SK-N-SH (cell line): ENCODE measurements at regions not wholly inside any gene's neighbourhood (a gene's known extent, or its start where the extent isn't known, plus 50 kb on each side); places are given as distances from the start of the nearest gene placed in this dataset.

ENCODE experiments used
- CTCF ChIA-PET: fragments of 300-600, 350-600 bp; formaldehyde crosslinking; extraction: SDS; loops from one replicate; lab custom pipeline; 2021; lab: Yijun Ruan, JAX
- POLR2A ChIA-PET: fragments of 350-600 bp; sonication (Branson Sonifier 250); formaldehyde crosslinking; extraction: SDS; loops from one replicate; lab custom pipeline; 2020; ENCODE audit warnings: antibody characterized with exemption, inconsistent platforms; lab: Yijun Ruan, JAX
- DNase-seq: peaks from one replicate; pipeline ENCODE4 v3.0.0; 2012
- H2AFZ ChIP-seq: fragments of 200-600 bp; sonication (generic); 2 replicates; pipeline ENCODE4 v1.8.1; 2016; ENCODE audit warnings: antibody characterized with exemption, mild to moderate bottlenecking, low read depth
- H3F3A ChIP-seq: fragments of 200-600 bp; sonication (generic); replicated peaks from 2 replicates; pipeline ENCODE3; 2016; ENCODE audit warnings: antibody characterized with exemption, mild to moderate bottlenecking; ENCODE audit not compliant: insufficient read depth
- H3K27ac ChIP-seq, 2 experiments: fragments of 200-500 bp in 1 of 2; fragments of 200-600 bp in 1 of 2; sonication (Bioruptor generic) in 1 of 2; sonication (generic), shearing (Covaris generic) in 1 of 2; 2 replicates each; pipeline versions ENCODE4 v1.5.1 to v1.6.1; 2014 to 2016; ENCODE audit warnings: low read depth in 2 of 2, inconsistent platforms in 1 of 2, low read length in 1 of 2, mild to moderate bottlenecking in 1 of 2, mixed read lengths in 1 of 2
- H3K27me3 ChIP-seq: fragments of 200-600 bp; sonication (generic), shearing (Covaris generic); 2 replicates; pipeline ENCODE4 v1.6.1; 2016; ENCODE audit warnings: mixed run types; ENCODE audit not compliant: insufficient read depth
- H3K36me3 ChIP-seq, 2 experiments: fragments of 200-500 bp in 1 of 2; fragments of 200-600 bp in 1 of 2; sonication (Bioruptor generic) in 1 of 2; sonication (generic) in 1 of 2; replicated peaks in 1 of 2; 2 replicates each; pipeline versions ENCODE3 to v1.5.1; 2014 to 2016; ENCODE audit warnings: low read length in 1 of 2, mild to moderate bottlenecking in 1 of 2; ENCODE audit not compliant: insufficient read depth in 2 of 2, control insufficient read depth in 1 of 2
- H3K4me1 ChIP-seq, 2 experiments: fragments of 200-500 bp in 1 of 2; fragments of 200-600 bp in 1 of 2; sonication (Bioruptor generic) in 1 of 2; sonication (generic), shearing (Covaris generic) in 1 of 2; 2 replicates each; pipeline versions ENCODE4 v1.5.1 to v1.6.1; 2014 to 2016; ENCODE audit warnings: low read depth in 1 of 2, low read length in 1 of 2, mixed run types in 1 of 2; ENCODE audit not compliant: insufficient read depth in 2 of 2, control insufficient read depth in 1 of 2
- H3K4me2 ChIP-seq: fragments of 200-600 bp; sonication (generic), shearing (Covaris generic); 2 replicates; pipeline ENCODE4 v1.6.1; 2017; ENCODE audit warnings: mixed run types
- H3K4me3 ChIP-seq, 2 experiments: fragments of 200-500 bp in 1 of 2; fragments of 200-600 bp in 1 of 2; sonication (Bioruptor generic) in 1 of 2; sonication (generic), shearing (Covaris generic) in 1 of 2; 2 replicates each; pipeline versions ENCODE4 v1.5.1 to v1.8.1; 2014 to 2016; ENCODE audit warnings: low read depth in 2 of 2, inconsistent platforms in 1 of 2, low read length in 1 of 2, mild to moderate bottlenecking in 1 of 2, mixed read lengths in 1 of 2, moderate library complexity in 1 of 2
- H3K79me2 ChIP-seq: fragments of 200-600 bp; sonication (generic); 2 replicates; pipeline ENCODE4 v1.8.1; 2017; ENCODE audit warnings: mild to moderate bottlenecking; ENCODE audit not compliant: insufficient read depth
- H3K9ac ChIP-seq: fragments of 200-600 bp; sonication (generic); 2 replicates; pipeline ENCODE4 v1.6.1; 2017; ENCODE audit warnings: mixed run types
- H3K9me2 ChIP-seq: fragments of 200-600 bp; sonication (generic); 2 replicates; pipeline ENCODE4 v1.6.1; 2017; ENCODE audit warnings: mixed run types
- H3K9me3 ChIP-seq: fragments of 200-600 bp; sonication (generic); 2 replicates; pipeline ENCODE4 v1.6.1; 2017; ENCODE audit warnings: mixed run types, mild to moderate bottlenecking, moderate library complexity
- H4K20me1 ChIP-seq: fragments of 200-600 bp; sonication (generic); 2 replicates; pipeline ENCODE4 v1.6.1; 2017; ENCODE audit warnings: mild to moderate bottlenecking, mixed run types; ENCODE audit not compliant: insufficient read depth
- CHD2 ChIP-seq: fragments of 150-350 bp; IDR thresholded peaks from 2 replicates; pipeline ENCODE4 v1.6.1; 2018; ENCODE audit warnings: low read length; ENCODE audit not compliant: partially characterized antibody
- FOXJ3 ChIP-seq: sonication (generic); formaldehyde crosslinking; IDR thresholded peaks from 2 replicates; pipeline ENCODE4 v1.5.1; 2020; ENCODE audit warnings: mild to moderate bottlenecking, missing genetic modification reagents
- FOXM1 ChIP-seq: IDR thresholded peaks from 2 replicates; pipeline ENCODE4 v1.4.0; 2012; ENCODE audit warnings: low read depth, mild to moderate bottlenecking
- GATA2 ChIP-seq: sonication (generic); formaldehyde crosslinking; IDR thresholded peaks from 2 replicates; pipeline ENCODE4 v1.5.0; 2020; ENCODE audit warnings: mild to moderate bottlenecking, missing genetic modification reagents
- MEF2A ChIP-seq: IDR thresholded peaks from 2 replicates; pipeline ENCODE4 v1.4.0; 2012; ENCODE audit warnings: low read depth, borderline replicate concordance
- NFIC ChIP-seq: IDR thresholded peaks from 2 replicates; pipeline ENCODE4 v1.4.0; 2012; ENCODE audit warnings: borderline replicate concordance
- NRF1 ChIP-seq: IDR thresholded peaks from 2 replicates; pipeline ENCODE4 v1.6.1; 2012; ENCODE audit warnings: low read depth, mild to moderate bottlenecking, low read length
- POLR2AphosphoS5 ChIP-seq: IDR thresholded peaks from 2 replicates; pipeline ENCODE4 v1.6.1; 2012; ENCODE audit warnings: low read depth, low read length
- RAD21 ChIP-seq: IDR thresholded peaks from 2 replicates; pipeline ENCODE4 v1.6.1; 2012; ENCODE audit warnings: mild to moderate bottlenecking, low read length
- RCOR1 ChIP-seq: fragments of 150-350 bp; IDR thresholded peaks from 2 replicates; pipeline ENCODE4 v1.6.1; 2017; ENCODE audit warnings: antibody characterized with exemption, low read length
- RFX5 ChIP-seq: IDR thresholded peaks from 2 replicates; pipeline ENCODE4 v1.6.1; 2012; ENCODE audit warnings: mild to moderate bottlenecking, improper control_type of control experiment, low read length
- RXRA ChIP-seq: IDR thresholded peaks from 2 replicates; pipeline ENCODE4 v1.4.0; 2012; ENCODE audit warnings: low read depth, mild to moderate bottlenecking, borderline replicate concordance
- SMC3 ChIP-seq: IDR thresholded peaks from 2 replicates; pipeline ENCODE4 v1.6.1; 2012; ENCODE audit warnings: low read depth, low read length, improper control_type of control experiment
- TAF1 ChIP-seq: IDR thresholded peaks from 2 replicates; pipeline ENCODE4 v1.6.1; 2012; ENCODE audit warnings: low read depth, mild to moderate bottlenecking, low read length, moderate library complexity, borderline replicate concordance
- TCF12 ChIP-seq: IDR thresholded peaks from 2 replicates; pipeline ENCODE4 v1.4.0; 2012
- YY1 ChIP-seq: IDR thresholded peaks from 2 replicates; pipeline ENCODE4 v1.4.0; 2012; ENCODE audit warnings: low read depth, mild to moderate bottlenecking
- WGBS: methylation state at CpG from one replicate; pipeline ENCODE4 v1.1.6; 2017; ENCODE audit warnings: low lambda C conversion rate; 5-methylcytosine and 5-hydroxymethylcytosine counted together
- TF ChIP-seq, protein P1 (sequence below): IDR thresholded peaks from 2 replicates; pipeline ENCODE4 v1.6.1; 2012; ENCODE audit warnings: mild to moderate bottlenecking, low read depth, low read length, moderate library complexity
- TF ChIP-seq, protein P2 (sequence below): IDR thresholded peaks from 2 replicates; pipeline ENCODE4 v1.4.0; 2012; ENCODE audit warnings: low read depth
- TF ChIP-seq, protein P3 (sequence below): IDR thresholded peaks from 2 replicates; pipeline ENCODE4; 2012
- TF ChIP-seq, protein P4 (sequence below): fragments of 150-350 bp; IDR thresholded peaks from 2 replicates; pipeline ENCODE4 v1.6.1; 2016; ENCODE audit warnings: mild to moderate bottlenecking, low read depth, low read length

DNA sequence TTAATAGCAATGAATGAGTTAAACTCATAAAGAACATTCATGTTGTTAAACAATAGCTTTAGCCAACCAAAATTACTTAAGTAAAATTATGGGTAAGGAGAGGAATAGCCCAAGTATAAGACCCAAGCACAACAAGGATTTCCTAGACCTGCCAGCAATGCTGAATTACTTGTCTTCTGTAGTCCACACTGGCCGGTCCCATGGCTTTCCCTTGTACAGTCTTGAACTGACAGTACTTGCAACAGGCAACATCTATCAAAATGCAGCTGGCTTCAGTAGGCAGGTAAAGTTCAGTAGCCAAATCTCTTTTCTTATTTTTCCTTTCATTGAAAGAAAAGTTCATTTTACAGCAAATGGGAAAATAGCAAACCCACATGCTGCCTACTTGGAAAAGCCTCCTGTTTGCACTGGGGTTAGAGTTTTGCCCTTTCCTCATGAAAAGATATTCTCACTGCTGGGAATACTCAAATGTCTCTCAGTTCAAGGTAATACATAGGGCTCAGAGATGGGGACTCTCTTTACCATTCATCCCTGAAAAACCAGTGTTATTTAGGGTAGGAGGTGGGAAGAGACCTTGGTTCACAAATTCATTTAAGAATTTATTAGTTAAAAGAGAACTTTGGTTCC, 222.8 kb downstream of the TTLL7 start (continued):
- TF ChIP-seq, protein P1, sequence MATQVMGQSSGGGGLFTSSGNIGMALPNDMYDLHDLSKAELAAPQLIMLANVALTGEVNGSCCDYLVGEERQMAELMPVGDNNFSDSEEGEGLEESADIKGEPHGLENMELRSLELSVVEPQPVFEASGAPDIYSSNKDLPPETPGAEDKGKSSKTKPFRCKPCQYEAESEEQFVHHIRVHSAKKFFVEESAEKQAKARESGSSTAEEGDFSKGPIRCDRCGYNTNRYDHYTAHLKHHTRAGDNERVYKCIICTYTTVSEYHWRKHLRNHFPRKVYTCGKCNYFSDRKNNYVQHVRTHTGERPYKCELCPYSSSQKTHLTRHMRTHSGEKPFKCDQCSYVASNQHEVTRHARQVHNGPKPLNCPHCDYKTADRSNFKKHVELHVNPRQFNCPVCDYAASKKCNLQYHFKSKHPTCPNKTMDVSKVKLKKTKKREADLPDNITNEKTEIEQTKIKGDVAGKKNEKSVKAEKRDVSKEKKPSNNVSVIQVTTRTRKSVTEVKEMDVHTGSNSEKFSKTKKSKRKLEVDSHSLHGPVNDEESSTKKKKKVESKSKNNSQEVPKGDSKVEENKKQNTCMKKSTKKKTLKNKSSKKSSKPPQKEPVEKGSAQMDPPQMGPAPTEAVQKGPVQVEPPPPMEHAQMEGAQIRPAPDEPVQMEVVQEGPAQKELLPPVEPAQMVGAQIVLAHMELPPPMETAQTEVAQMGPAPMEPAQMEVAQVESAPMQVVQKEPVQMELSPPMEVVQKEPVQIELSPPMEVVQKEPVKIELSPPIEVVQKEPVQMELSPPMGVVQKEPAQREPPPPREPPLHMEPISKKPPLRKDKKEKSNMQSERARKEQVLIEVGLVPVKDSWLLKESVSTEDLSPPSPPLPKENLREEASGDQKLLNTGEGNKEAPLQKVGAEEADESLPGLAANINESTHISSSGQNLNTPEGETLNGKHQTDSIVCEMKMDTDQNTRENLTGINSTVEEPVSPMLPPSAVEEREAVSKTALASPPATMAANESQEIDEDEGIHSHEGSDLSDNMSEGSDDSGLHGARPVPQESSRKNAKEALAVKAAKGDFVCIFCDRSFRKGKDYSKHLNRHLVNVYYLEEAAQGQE: no peak
- no peak for TF ChIP-seq FOXM1
- no peak for TF ChIP-seq RXRA
- no peak for TF ChIP-seq SMC3
- TF ChIP-seq, protein P2, sequence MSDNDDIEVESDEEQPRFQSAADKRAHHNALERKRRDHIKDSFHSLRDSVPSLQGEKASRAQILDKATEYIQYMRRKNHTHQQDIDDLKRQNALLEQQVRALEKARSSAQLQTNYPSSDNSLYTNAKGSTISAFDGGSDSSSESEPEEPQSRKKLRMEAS: no peak
- TF ChIP-seq YY1: no peak
- TF ChIP-seq FOXJ3 (CRISPR knock-in tag): no peak
- no peak for TF ChIP-seq TCF12

DNA sequence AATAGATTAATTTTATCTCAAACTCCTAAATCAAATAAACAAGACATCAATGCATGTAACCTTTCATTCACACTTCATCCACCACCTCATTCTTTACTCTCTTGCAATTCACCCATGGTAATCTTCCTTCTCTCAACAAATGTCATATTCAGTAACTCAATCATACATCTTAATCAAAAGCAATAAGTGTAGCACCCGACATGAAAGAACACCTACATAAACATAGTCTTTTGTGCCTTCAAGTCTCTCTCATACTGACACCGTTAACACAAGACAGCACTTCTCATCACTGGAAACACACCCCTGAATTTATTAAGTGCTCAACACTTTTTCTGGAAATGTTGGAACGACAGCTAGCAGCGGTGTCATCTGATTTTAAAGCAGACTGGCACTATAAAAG, 225.9 kb downstream of the TTLL7 start:
- ChIA-PET POLR2A (no interaction called here), CTCF (no interaction called here)
- H4K20me1 ChIP-seq: no peaks in the 10 kb centered on the region
- peaks cover 0 to 7% of the 10 kb centered on the region in 2 experiments; a peak in 2 of 4 replicates for H3K4me1 ChIP-seq
- H3K27ac ChIP-seq: no peak overlapping the region
- H3K9ac ChIP-seq: no peak overlapping the region
- H2AFZ ChIP-seq: no peak overlapping the region
- no peaks in the 10 kb centered on the region for H3K27me3 ChIP-seq
- H3K9me2 ChIP-seq: no peaks in the 10 kb centered on the region
- DNase-seq: no peak
- H3K9me3 ChIP-seq: no peaks in the 10 kb centered on the region
- H3K4me2 ChIP-seq: no peak overlapping the region
- H3K36me3 ChIP-seq: no peaks in the 10 kb centered on the region
- no peaks in the 10 kb centered on the region for H3F3A ChIP-seq
- H3K4me3 ChIP-seq: no peak overlapping the region
- 48% methylated on average over 4 of the region's 4 CpGs for WGBS
- TF ChIP-seq POLR2AphosphoS5: no peak
- TF ChIP-seq TAF1: no peak
- no peak for TF ChIP-seq RAD21
- TF ChIP-seq MEF2A: no peak
- no peak for TF ChIP-seq RCOR1
- no peaks in the 10 kb centered on the region for H3K79me2 ChIP-seq

DNA sequence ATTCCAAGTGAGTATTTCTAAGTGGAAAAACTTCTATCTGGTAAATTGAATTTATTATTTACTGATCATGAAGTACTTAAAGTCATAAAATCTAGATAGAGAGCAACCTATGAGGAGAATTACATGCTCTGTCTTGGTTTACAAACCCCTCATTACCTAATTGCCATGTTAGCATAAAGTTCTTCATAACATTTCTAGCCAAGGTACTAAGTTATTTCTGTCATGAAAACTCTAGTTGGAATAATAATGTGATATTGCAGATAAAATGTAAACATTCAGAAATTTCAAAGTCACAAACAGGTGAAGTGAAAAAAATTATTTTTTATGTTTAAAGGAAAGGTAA, 228.6 kb downstream of the TTLL7 start:
- H3K9me2 ChIP-seq: no peaks in the 10 kb centered on the region
- no peaks in the 10 kb centered on the region for H3K9me3 ChIP-seq
- H2AFZ ChIP-seq: no peak overlapping the region
- no peak overlapping the region for H3K9ac ChIP-seq
- POLR2A ChIA-PET: no interaction called here
- H3K4me3 ChIP-seq: no peak overlapping the region
- no peaks in the 10 kb centered on the region for H3K27me3 ChIP-seq
- no peaks in the 10 kb centered on the region for H3K36me3 ChIP-seq
- no peaks in the 10 kb centered on the region for H3K79me2 ChIP-seq
- no peaks in the 10 kb centered on the region for H3F3A ChIP-seq
- peak overlapping the region in 1 of 2 experiments; percentile 53; a peak in 1 of 4 replicates for H3K27ac ChIP-seq
- CTCF ChIA-PET: interaction anchor here (1.2 to 1.5 kb wide), 3 partner anchors 75 to 273 kb away, joined by 3 to 5 read pairs (median 4); no protein-coding TSS in a partner anchor
- no peak overlapping the region for H3K4me2 ChIP-seq
- no peaks in the 10 kb centered on the region for H4K20me1 ChIP-seq
- peaks cover 0 to 4% of the 10 kb centered on the region in 2 experiments; a peak in 2 of 4 replicates for H3K4me1 ChIP-seq
- no peak for DNase-seq
- TF ChIP-seq GATA2 (CRISPR knock-in tag) (no peak), RXRA (no peak), NRF1 (no peak), NFIC (no peak), YY1 (no peak), RFX5 (no peak), FOXJ3 (CRISPR knock-in tag) (no peak), CHD2 (no peak), SMC3 (no peak), POLR2AphosphoS5 (no peak)
- TF ChIP-seq, protein P2: no peak
- TF ChIP-seq, protein P3, sequence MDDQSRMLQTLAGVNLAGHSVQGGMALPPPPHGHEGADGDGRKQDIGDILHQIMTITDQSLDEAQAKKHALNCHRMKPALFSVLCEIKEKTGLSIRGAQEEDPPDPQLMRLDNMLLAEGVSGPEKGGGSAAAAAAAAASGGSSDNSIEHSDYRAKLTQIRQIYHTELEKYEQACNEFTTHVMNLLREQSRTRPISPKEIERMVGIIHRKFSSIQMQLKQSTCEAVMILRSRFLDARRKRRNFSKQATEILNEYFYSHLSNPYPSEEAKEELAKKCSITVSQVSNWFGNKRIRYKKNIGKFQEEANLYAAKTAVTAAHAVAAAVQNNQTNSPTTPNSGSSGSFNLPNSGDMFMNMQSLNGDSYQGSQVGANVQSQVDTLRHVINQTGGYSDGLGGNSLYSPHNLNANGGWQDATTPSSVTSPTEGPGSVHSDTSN: no peak
- TF ChIP-seq, protein P4, sequence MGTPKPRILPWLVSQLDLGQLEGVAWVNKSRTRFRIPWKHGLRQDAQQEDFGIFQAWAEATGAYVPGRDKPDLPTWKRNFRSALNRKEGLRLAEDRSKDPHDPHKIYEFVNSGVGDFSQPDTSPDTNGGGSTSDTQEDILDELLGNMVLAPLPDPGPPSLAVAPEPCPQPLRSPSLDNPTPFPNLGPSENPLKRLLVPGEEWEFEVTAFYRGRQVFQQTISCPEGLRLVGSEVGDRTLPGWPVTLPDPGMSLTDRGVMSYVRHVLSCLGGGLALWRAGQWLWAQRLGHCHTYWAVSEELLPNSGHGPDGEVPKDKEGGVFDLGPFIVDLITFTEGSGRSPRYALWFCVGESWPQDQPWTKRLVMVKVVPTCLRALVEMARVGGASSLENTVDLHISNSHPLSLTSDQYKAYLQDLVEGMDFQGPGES: no peak
